PC-3 (cell line): ENCODE measurements at regions not wholly inside any gene's neighbourhood (a gene's known extent, or its start where the extent isn't known, plus 50 kb on each side); places are given as distances from the start of the nearest gene placed in this dataset.

Source experiments
- EZH2 ChIP-seq: fragments of 300-600 bp; sonication (generic); IDR thresholded peaks from one replicate; pipeline ENCODE4 v1.6.1; 2017; ENCODE audit warnings: antibody characterized with exemption, mild to moderate bottlenecking, low read length; ENCODE audit not compliant: unreplicated experiment
- EZH2phosphoT487 ChIP-seq: fragments of 300-600 bp; sonication (generic); IDR thresholded peaks from 2 replicates; pipeline ENCODE4 v1.6.1; 2018; ENCODE audit warnings: mild to moderate bottlenecking, antibody characterized with exemption, low read length, borderline replicate concordance
- TF ChIP-seq, protein P1 (sequence below): fragments of 300-600 bp; sonication (generic); conservative IDR thresholded peaks from 2 replicates; pipeline ENCODE4 v1.5.1; 2017; ENCODE audit warnings: antibody characterized with exemption, low read depth, mild to moderate bottlenecking, low read length

GRCh38 chr11:127114035-127114434 lies 113.5 kb upstream of the KIRREL3 start:
- TF ChIP-seq EZH2phosphoT487 (no peak), EZH2 (no peak)
- TF ChIP-seq, protein P1, sequence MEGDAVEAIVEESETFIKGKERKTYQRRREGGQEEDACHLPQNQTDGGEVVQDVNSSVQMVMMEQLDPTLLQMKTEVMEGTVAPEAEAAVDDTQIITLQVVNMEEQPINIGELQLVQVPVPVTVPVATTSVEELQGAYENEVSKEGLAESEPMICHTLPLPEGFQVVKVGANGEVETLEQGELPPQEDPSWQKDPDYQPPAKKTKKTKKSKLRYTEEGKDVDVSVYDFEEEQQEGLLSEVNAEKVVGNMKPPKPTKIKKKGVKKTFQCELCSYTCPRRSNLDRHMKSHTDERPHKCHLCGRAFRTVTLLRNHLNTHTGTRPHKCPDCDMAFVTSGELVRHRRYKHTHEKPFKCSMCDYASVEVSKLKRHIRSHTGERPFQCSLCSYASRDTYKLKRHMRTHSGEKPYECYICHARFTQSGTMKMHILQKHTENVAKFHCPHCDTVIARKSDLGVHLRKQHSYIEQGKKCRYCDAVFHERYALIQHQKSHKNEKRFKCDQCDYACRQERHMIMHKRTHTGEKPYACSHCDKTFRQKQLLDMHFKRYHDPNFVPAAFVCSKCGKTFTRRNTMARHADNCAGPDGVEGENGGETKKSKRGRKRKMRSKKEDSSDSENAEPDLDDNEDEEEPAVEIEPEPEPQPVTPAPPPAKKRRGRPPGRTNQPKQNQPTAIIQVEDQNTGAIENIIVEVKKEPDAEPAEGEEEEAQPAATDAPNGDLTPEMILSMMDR: no peak
